Stomach (tissue), 4 donors: ENCODE measurements at regions not wholly inside any gene's neighbourhood (a gene's known extent, or its start where the extent isn't known, plus 50 kb on each side); places are given as distances from the start of the nearest gene placed in this dataset.

Experiments used
- EP300 ChIP-seq: sonication (generic); formaldehyde crosslinking; IDR thresholded peaks from one replicate; pipeline ENCODE4 v1.6.1; 2017; ENCODE audit warnings: antibody characterized with exemption
- POLR2A ChIP-seq, 4 donors: fragments of 450-650 bp; IDR thresholded peaks; one replicate each; pipeline ENCODE4 v1.6.1; 2016; ENCODE audit warnings: antibody characterized with exemption in 4 of 4, control low read depth in 2 of 4, mild to moderate bottlenecking in 1 of 4, moderate library complexity in 1 of 4
- POLR2AphosphoS5 ChIP-seq, 3 donors: sonication (generic); formaldehyde crosslinking; IDR thresholded peaks; one replicate each; pipeline ENCODE4 v1.6.1; 2016; ENCODE audit warnings: antibody characterized with exemption in 3 of 3
- TF ChIP-seq, protein P1 (sequence below), 7 experiments: fragments of 450-650 bp in 4 of 7; fragments of 200-600 bp in 3 of 7; sonication (generic) in 3 of 7; IDR thresholded peaks; one replicate each; pipeline ENCODE4 v1.5.1; 2016 to 2019; ENCODE audit warnings: antibody characterized with exemption in 7 of 7, control low read depth in 2 of 7, mild to moderate bottlenecking in 1 of 7

- TF ChIP-seq POLR2AphosphoS5 (IDR thresholded peaks at IDR 0.05) = no peak
- TF ChIP-seq POLR2A (IDR thresholded peaks at IDR 0.05) = no peak
- TF ChIP-seq, protein P1, sequence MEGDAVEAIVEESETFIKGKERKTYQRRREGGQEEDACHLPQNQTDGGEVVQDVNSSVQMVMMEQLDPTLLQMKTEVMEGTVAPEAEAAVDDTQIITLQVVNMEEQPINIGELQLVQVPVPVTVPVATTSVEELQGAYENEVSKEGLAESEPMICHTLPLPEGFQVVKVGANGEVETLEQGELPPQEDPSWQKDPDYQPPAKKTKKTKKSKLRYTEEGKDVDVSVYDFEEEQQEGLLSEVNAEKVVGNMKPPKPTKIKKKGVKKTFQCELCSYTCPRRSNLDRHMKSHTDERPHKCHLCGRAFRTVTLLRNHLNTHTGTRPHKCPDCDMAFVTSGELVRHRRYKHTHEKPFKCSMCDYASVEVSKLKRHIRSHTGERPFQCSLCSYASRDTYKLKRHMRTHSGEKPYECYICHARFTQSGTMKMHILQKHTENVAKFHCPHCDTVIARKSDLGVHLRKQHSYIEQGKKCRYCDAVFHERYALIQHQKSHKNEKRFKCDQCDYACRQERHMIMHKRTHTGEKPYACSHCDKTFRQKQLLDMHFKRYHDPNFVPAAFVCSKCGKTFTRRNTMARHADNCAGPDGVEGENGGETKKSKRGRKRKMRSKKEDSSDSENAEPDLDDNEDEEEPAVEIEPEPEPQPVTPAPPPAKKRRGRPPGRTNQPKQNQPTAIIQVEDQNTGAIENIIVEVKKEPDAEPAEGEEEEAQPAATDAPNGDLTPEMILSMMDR (IDR thresholded peaks at IDR 0.05) = no peak
- TF ChIP-seq EP300 = no peak
Observed at GRCh38 chr4:135476272-135476671, 1274.7 kb upstream of the PABPC4L start.
